ENCODE measurements at regions not wholly inside any gene's neighbourhood (a gene's known extent, or its start where the extent isn't known, plus 50 kb on each side); places are given as distances from the start of the nearest gene placed in this dataset.

DNA sequence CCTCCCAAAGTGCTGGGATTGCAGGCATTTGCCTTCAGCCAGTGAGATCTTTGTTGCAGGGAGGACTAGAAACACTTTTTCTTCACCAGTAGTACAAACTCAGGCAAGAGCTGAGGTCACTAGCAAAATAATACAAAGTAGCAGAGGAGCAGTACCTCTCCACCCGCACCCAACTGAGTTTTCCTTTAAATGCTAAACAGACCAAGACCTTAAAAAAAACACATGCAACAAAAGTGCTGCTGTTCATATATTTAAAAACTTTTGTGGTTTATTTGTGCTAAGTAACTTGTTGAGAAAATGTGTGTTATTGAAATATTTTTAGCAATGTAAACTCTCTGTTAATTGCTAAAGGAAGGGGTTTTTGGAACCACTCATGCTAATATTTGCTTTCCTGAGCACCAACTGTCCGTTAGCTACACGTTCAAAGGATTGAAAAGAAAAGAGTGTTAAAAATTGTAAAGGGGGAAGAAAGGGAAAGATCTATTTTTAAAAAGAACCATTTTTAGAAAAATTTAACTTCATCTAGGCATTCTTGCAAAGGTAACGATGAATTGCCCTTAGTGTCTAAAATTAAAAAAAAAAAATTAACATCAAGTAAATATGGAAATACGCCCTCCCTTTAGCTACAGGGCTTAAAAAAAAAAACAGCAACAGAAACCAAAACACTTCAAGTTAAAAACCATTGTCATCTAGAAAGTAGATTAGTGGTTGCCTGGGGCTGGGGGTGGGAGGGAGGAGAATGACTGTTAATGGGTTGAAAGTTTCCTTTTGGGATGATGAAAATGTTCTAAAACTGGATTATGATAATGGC is 114.0 kb upstream of the KRAS start:
- ATAC-seq: peak; percentile 66
- peaks cover 14% of the 10 kb centered on the region for H3K4me1 Mint-ChIP-seq
- H3K4me3 Mint-ChIP-seq: peak overlapping the region; percentile 16; the same call in 1 of the 2 replicates
- POLR2A ChIA-PET: interaction anchor here (0.5 kb wide), 1 partner anchor 32 kb away, joined by 7 read pairs; no protein-coding TSS in a partner anchor
- no peak for DNase-seq (ENCODE audit: low spot score)
- peak overlapping the region; percentile 90 for H3K27ac Mint-ChIP-seq
- peaks cover 11% of the 10 kb centered on the region for H3K9me3 Mint-ChIP-seq
- TF ChIP-seq, protein P1, sequence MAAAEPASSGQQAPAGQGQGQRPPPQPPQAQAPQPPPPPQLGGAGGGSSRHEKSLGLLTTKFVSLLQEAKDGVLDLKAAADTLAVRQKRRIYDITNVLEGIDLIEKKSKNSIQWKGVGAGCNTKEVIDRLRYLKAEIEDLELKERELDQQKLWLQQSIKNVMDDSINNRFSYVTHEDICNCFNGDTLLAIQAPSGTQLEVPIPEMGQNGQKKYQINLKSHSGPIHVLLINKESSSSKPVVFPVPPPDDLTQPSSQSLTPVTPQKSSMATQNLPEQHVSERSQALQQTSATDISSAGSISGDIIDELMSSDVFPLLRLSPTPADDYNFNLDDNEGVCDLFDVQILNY (CRISPR knock-in tag; IDR thresholded peaks at IDR 0.05): no peak
- H3K36me3 Mint-ChIP-seq: peaks cover 3% of the 10 kb centered on the region
- no peaks in the 10 kb centered on the region for H3K27me3 Mint-ChIP-seq (ENCODE audit: low read depth)
- CTCF ChIA-PET: interaction anchor here (0.7 to 1.7 kb wide), 4 partner anchors 12 to 166 kb away, joined by 3 to 5 read pairs (median 3); no protein-coding TSS in a partner anchor

DNA sequence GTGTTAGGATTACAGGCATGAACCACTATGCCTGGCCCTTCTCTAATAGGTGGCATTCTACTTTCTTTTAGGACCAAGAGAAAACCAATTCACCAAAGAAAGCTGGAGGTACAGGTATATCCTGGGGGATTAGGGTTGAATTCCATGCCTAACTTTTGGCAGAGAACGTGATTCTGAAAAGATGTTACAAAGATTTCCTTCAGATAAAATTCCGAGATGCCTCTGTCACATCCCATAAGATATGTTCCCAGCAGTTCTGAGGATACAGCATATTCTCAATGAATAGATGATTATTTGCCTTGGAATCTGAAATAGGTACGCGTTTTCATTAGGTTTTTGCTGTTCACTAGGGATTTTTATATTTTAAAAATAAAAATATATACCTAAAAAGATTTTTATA is 111.9 kb upstream of the KRAS start:
- ChIA-PET POLR2A (no interaction called here), CTCF (no interaction called here)
- Mint-ChIP-seq H3K4me1 (peaks cover 14% of the 10 kb centered on the region), H3K27me3 (ENCODE audit: low read depth) (no peaks in the 10 kb centered on the region), H3K27ac (no peak overlapping the region), H3K9me3 (peaks cover 4% of the 10 kb centered on the region), H3K36me3 (no peaks in the 10 kb centered on the region), H3K4me3 (no peak overlapping the region)
- TF ChIP-seq, protein P2, sequence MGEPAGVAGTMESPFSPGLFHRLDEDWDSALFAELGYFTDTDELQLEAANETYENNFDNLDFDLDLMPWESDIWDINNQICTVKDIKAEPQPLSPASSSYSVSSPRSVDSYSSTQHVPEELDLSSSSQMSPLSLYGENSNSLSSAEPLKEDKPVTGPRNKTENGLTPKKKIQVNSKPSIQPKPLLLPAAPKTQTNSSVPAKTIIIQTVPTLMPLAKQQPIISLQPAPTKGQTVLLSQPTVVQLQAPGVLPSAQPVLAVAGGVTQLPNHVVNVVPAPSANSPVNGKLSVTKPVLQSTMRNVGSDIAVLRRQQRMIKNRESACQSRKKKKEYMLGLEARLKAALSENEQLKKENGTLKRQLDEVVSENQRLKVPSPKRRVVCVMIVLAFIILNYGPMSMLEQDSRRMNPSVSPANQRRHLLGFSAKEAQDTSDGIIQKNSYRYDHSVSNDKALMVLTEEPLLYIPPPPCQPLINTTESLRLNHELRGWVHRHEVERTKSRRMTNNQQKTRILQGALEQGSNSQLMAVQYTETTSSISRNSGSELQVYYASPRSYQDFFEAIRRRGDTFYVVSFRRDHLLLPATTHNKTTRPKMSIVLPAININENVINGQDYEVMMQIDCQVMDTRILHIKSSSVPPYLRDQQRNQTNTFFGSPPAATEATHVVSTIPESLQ (CRISPR knock-in tag; IDR thresholded peaks at IDR 0.05): no peak
- TF ChIP-seq FOXP1 (CRISPR knock-in tag; IDR thresholded peaks at IDR 0.05; ENCODE audit: borderline replicate concordance): no peak
- no peak for TF ChIP-seq IRF2 (CRISPR knock-in tag; IDR thresholded peaks at IDR 0.05; ENCODE audit: borderline replicate concordance, low read depth)
- TF ChIP-seq ZNF317 (CRISPR knock-in tag; IDR thresholded peaks at IDR 0.05; ENCODE audit: borderline replicate concordance, low read depth): no peak
- TF ChIP-seq ZNF416 (CRISPR knock-in tag; IDR thresholded peaks at IDR 0.05): no peak
- TF ChIP-seq, protein P3, sequence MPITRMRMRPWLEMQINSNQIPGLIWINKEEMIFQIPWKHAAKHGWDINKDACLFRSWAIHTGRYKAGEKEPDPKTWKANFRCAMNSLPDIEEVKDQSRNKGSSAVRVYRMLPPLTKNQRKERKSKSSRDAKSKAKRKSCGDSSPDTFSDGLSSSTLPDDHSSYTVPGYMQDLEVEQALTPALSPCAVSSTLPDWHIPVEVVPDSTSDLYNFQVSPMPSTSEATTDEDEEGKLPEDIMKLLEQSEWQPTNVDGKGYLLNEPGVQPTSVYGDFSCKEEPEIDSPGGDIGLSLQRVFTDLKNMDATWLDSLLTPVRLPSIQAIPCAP (CRISPR knock-in tag; IDR thresholded peaks at IDR 0.05): no peak
- TF ChIP-seq, protein P4, sequence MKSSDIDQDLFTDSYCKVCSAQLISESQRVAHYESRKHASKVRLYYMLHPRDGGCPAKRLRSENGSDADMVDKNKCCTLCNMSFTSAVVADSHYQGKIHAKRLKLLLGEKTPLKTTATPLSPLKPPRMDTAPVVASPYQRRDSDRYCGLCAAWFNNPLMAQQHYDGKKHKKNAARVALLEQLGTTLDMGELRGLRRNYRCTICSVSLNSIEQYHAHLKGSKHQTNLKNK (CRISPR knock-in tag; IDR thresholded peaks at IDR 0.05): no peak
- TF ChIP-seq OVOL2 (CRISPR knock-in tag; IDR thresholded peaks at IDR 0.05; ENCODE audit: borderline replicate concordance): no peak
- TF ChIP-seq, protein P5, sequence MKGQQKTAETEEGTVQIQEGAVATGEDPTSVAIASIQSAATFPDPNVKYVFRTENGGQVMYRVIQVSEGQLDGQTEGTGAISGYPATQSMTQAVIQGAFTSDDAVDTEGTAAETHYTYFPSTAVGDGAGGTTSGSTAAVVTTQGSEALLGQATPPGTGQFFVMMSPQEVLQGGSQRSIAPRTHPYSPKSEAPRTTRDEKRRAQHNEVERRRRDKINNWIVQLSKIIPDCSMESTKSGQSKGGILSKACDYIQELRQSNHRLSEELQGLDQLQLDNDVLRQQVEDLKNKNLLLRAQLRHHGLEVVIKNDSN (CRISPR knock-in tag; IDR thresholded peaks at IDR 0.05): no peak
- TF ChIP-seq KAT7 (CRISPR knock-in tag; IDR thresholded peaks at IDR 0.05; ENCODE audit: borderline replicate concordance): no peak
- TF ChIP-seq, protein P6, sequence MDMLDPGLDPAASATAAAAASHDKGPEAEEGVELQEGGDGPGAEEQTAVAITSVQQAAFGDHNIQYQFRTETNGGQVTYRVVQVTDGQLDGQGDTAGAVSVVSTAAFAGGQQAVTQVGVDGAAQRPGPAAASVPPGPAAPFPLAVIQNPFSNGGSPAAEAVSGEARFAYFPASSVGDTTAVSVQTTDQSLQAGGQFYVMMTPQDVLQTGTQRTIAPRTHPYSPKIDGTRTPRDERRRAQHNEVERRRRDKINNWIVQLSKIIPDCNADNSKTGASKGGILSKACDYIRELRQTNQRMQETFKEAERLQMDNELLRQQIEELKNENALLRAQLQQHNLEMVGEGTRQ (CRISPR knock-in tag; IDR thresholded peaks at IDR 0.05): no peak
- TF ChIP-seq, protein P7, sequence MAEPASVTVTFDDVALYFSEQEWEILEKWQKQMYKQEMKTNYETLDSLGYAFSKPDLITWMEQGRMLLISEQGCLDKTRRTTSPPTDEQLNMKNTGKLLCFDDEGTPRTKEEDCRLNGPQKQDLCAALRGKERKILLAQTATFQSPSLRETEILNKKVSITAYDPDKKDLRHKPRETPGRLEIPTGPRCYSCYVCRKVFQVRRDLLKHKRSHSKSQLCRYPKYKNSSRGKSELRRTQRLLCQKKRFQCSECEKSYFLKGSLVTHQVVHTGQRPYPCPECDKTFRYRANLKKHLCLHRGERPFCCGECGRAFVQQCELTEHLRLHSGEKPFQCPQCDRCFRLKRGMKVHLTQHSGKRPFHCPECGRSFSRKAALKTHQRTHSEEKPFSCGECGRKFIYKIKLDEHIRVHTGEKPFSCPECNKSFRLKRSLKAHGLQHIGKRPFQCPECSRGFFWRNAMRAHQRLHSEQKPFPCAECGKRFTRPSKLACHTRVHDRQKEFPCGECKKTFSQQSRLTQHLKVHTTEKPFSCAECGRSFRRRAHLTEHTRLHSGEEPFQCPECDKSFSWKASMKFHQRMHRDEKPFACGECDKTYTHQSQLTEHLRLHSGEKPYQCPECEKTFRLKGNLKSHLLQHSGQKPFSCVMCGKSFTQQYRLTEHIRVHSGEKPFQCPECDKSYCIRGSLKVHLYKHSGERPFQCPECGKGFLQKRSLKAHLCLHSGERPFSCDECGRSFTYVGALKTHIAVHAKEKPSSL (CRISPR knock-in tag; conservative IDR thresholded peaks at IDR 0.05): no peak
- TF ChIP-seq, protein P8, sequence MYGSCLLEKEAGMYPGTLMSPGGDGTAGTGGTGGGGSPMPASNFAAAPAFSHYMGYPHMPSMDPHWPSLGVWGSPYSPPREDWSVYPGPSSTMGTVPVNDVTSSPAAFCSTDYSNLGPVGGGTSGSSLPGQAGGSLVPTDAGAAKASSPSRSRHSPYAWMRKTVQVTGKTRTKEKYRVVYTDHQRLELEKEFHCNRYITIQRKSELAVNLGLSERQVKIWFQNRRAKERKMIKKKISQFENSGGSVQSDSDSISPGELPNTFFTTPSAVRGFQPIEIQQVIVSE (CRISPR knock-in tag; IDR thresholded peaks at IDR 0.05; ENCODE audit: borderline replicate concordance): no peak
- TF ChIP-seq RELA (CRISPR knock-in tag; IDR thresholded peaks at IDR 0.05; ENCODE audit: borderline replicate concordance): no peak
- TF ChIP-seq SP1 (CRISPR knock-in tag; conservative IDR thresholded peaks at IDR 0.05): no peak
- no peak for TF ChIP-seq GABPB1 (CRISPR knock-in tag; IDR thresholded peaks at IDR 0.05)
- TF ChIP-seq ZNF138 (CRISPR knock-in tag; conservative IDR thresholded peaks at IDR 0.05): no peak
- no peak for TF ChIP-seq GTF2I (CRISPR knock-in tag; conservative IDR thresholded peaks at IDR 0.05)
- no peak for DNase-seq (ENCODE audit: low spot score)
- no peak for ATAC-seq
